ENCODE measurements at regions not wholly inside any gene's neighbourhood (a gene's known extent, or its start where the extent isn't known, plus 50 kb on each side); places are given as distances from the start of the nearest gene placed in this dataset.

- Histone ChIP-seq H3K27ac (no peak overlapping the region), H3K27me3 (peaks cover 18% of the 10 kb centered on the region), H3K36me3 (no peaks in the 10 kb centered on the region), H3K4me3 (no peak overlapping the region), H3K9me3 (no peaks in the 10 kb centered on the region), H3K4me1 (no peaks in the 10 kb centered on the region)
- TF ChIP-seq POLR2A (IDR thresholded peaks at IDR 0.05) (no peak), POLR2AphosphoS5 (IDR thresholded peaks at IDR 0.05) (no peak), CTCF (IDR thresholded peaks at IDR 0.05) (peak; percentile 22 to 40 (median 28)), EP300 (IDR thresholded peaks at IDR 0.05) (no peak)
- no peak for ATAC-seq
- 45 to 56% methylated on average over 6 to 11 of the region's 13 CpGs for WGBS, 2 donors (ENCODE audit: low coverage in 1 of 2)
These were observed 527.3 kb upstream of the CCDC196 start for GRCh38 chr14:65958664-65959562.

- no peaks in the 10 kb centered on the region for H3K36me3 ChIP-seq
- H3K9me3 ChIP-seq: no peaks in the 10 kb centered on the region
- no peak overlapping the region for H3K4me3 ChIP-seq
- no peak for ATAC-seq
- no peaks in the 10 kb centered on the region for H3K4me1 ChIP-seq
- H3K27me3 ChIP-seq: peaks cover 21% of the 10 kb centered on the region
- H3K27ac ChIP-seq: no peak overlapping the region
- 53 to 54% methylated on average over 2 of the region's 2 CpGs for WGBS, 2 donors (ENCODE audit: low coverage in 1 of 2)
- TF ChIP-seq POLR2AphosphoS5 (IDR thresholded peaks at IDR 0.05) (no peak), CTCF (IDR thresholded peaks at IDR 0.05) (no peak), EP300 (IDR thresholded peaks at IDR 0.05) (no peak), POLR2A (IDR thresholded peaks at IDR 0.05) (no peak)
These were observed 526.6 kb upstream of the CCDC196 start for GRCh38 chr14:65959563-65960024.

- Histone ChIP-seq H3K4me3 (no peak overlapping the region), H3K36me3 (no peaks in the 10 kb centered on the region), H3K9me3 (no peaks in the 10 kb centered on the region), H3K27me3 (peaks cover 25% of the 10 kb centered on the region), H3K27ac (no peak overlapping the region), H3K4me1 (no peaks in the 10 kb centered on the region)
- peak in 1 of 4 experiments; percentile 34 for TF ChIP-seq CTCF (IDR thresholded peaks at IDR 0.05)
- TF ChIP-seq POLR2AphosphoS5 (IDR thresholded peaks at IDR 0.05): no peak
- no peak for ATAC-seq
- 50 to 61% methylated on average over 3 to 7 of the region's 7 CpGs for WGBS, 2 donors (ENCODE audit: low coverage in 1 of 2)
These were observed 525.2 kb upstream of the CCDC196 start for GRCh38 chr14:65961004-65961403.

DNA sequence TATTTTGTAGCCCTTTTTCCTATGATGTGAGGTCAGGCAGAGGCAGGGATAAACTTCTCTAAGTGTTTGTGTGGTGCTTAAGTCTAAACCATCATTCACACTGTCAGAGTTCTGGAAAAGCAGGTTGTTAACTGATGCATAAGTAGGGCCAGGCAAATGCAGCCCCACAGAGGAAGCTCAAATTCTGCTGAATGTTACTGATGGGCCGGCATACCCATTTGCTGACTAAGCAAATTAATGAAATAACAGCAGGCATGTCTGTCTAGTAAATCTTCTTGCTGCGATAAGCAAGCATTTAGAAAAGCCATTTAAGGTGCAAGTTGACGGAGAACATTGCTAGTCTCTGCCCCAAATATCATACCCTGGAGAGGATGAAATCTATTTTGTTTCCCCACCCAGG is 523.2 kb upstream of the CCDC196 start:
- no peaks in the 10 kb centered on the region for H3K4me1 ChIP-seq
- no peaks in the 10 kb centered on the region for H3K36me3 ChIP-seq
- H3K27ac ChIP-seq: no peak overlapping the region
- peaks cover 40% of the 10 kb centered on the region for H3K27me3 ChIP-seq
- no peaks in the 10 kb centered on the region for H3K9me3 ChIP-seq
- ATAC-seq: no peak
- TF ChIP-seq CTCF (IDR thresholded peaks at IDR 0.05) (no peak), EP300 (IDR thresholded peaks at IDR 0.05) (no peak), POLR2A (IDR thresholded peaks at IDR 0.05) (no peak), POLR2AphosphoS5 (IDR thresholded peaks at IDR 0.05) (no peak)
- no peak overlapping the region for H3K4me3 ChIP-seq
- 24 to 41% methylated on average over 2 to 3 of the region's 3 CpGs for WGBS, 2 donors (ENCODE audit: low coverage in 1 of 2)

- no peak overlapping the region for H3K27ac ChIP-seq
- H3K4me3 ChIP-seq: no peak overlapping the region
- H3K4me1 ChIP-seq: no peaks in the 10 kb centered on the region
- H3K9me3 ChIP-seq: no peaks in the 10 kb centered on the region
- no peaks in the 10 kb centered on the region for H3K36me3 ChIP-seq
- no peak for ATAC-seq
- WGBS, 2 donors (ENCODE audit: low coverage in 1 of 2): 61 to 64% methylated on average over 2 of the region's 2 CpGs
- peaks cover 40% of the 10 kb centered on the region for H3K27me3 ChIP-seq
- TF ChIP-seq POLR2AphosphoS5 (IDR thresholded peaks at IDR 0.05) (no peak), EP300 (IDR thresholded peaks at IDR 0.05) (no peak), POLR2A (IDR thresholded peaks at IDR 0.05) (no peak), CTCF (IDR thresholded peaks at IDR 0.05) (no peak)
These were observed 521.8 kb upstream of the CCDC196 start for GRCh38 chr14:65964366-65964765.
